ENCODE measurements at regions not wholly inside any gene's neighbourhood (a gene's known extent, or its start where the extent isn't known, plus 50 kb on each side); places are given as distances from the start of the nearest gene placed in this dataset.

- H3K4me3 ChIP-seq (ENCODE audit: low read length, poor library complexity, severe bottlenecking): no peak overlapping the region
- H3K36me3 ChIP-seq (ENCODE audit: insufficient read depth, low read length): no peaks in the 10 kb centered on the region
- H3K79me2 ChIP-seq (ENCODE audit: insufficient read depth, low read length): no peaks in the 10 kb centered on the region
- H4K20me1 ChIP-seq (ENCODE audit: insufficient read depth, low read length, poor library complexity, severe bottlenecking): no peaks in the 10 kb centered on the region
- TF ChIP-seq, protein P1, sequence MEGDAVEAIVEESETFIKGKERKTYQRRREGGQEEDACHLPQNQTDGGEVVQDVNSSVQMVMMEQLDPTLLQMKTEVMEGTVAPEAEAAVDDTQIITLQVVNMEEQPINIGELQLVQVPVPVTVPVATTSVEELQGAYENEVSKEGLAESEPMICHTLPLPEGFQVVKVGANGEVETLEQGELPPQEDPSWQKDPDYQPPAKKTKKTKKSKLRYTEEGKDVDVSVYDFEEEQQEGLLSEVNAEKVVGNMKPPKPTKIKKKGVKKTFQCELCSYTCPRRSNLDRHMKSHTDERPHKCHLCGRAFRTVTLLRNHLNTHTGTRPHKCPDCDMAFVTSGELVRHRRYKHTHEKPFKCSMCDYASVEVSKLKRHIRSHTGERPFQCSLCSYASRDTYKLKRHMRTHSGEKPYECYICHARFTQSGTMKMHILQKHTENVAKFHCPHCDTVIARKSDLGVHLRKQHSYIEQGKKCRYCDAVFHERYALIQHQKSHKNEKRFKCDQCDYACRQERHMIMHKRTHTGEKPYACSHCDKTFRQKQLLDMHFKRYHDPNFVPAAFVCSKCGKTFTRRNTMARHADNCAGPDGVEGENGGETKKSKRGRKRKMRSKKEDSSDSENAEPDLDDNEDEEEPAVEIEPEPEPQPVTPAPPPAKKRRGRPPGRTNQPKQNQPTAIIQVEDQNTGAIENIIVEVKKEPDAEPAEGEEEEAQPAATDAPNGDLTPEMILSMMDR (conservative IDR thresholded peaks at IDR 0.05; ENCODE audit: low read length): no peak
- TF ChIP-seq EZH2phosphoT487 (IDR thresholded peaks at IDR 0.05; ENCODE audit: borderline replicate concordance): no peak
- peaks cover 14% of the 10 kb centered on the region for H3K4me1 ChIP-seq (ENCODE audit: insufficient read depth, low read length, poor library complexity, severe bottlenecking)
- no peaks in the 10 kb centered on the region for H3F3A ChIP-seq (ENCODE audit: low read depth)
- H3K9me3 ChIP-seq (ENCODE audit: insufficient read depth, low read depth, low read length): no peaks in the 10 kb centered on the region
- peak overlapping the region; percentile 6 for H3K4me2 ChIP-seq (ENCODE audit: low read depth, low read length, poor library complexity, severe bottlenecking)
- no peaks in the 10 kb centered on the region for H3K9me2 ChIP-seq (replicated peaks; ENCODE audit: low read depth, low read length)
- no peak overlapping the region for H2AFZ ChIP-seq (ENCODE audit: low read length)
- H3K27me3 ChIP-seq (ENCODE audit: insufficient read depth, low read length, poor library complexity, severe bottlenecking): no peaks in the 10 kb centered on the region
- H3K9ac ChIP-seq (ENCODE audit: low read depth, low read length, poor library complexity, severe bottlenecking): no peak overlapping the region
Measured at GRCh38 chr2:234164493-234165413, 114.3 kb downstream of the SPP2 start.

DNA sequence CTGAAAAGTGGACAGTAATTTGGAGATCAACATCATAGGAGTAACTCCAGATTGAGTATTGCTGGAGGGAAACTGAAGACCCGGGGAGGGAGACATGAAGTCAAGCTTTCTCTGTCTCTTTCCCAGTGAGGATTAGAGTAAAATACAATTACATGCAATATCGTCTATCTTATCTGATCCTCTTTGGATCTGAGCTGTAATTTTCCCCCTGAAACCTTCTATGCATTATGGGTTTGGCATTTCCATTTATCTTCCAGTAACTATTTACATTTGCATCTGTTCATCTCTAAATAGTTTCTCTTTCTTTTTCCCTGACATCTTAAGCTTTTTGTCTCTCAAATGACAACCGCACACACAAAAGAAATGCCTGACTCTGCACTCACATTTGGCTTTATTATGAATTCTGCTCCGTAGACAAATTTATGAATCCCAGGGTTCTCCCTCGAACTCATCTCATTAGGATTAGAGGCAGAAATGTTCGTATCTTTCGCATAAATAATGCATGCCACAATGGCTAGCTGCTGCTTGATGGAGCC lies 113.1 kb downstream of the SPP2 start:
- H3K9me3 ChIP-seq (ENCODE audit: insufficient read depth, low read depth, low read length): no peaks in the 10 kb centered on the region
- TF ChIP-seq, protein P1 (conservative IDR thresholded peaks at IDR 0.05; ENCODE audit: low read length): no peak
- no peak for TF ChIP-seq EZH2phosphoT487 (IDR thresholded peaks at IDR 0.05; ENCODE audit: borderline replicate concordance)
- H3K9me2 ChIP-seq (replicated peaks; ENCODE audit: low read depth, low read length): no peaks in the 10 kb centered on the region
- H4K20me1 ChIP-seq (ENCODE audit: insufficient read depth, low read length, poor library complexity, severe bottlenecking): no peaks in the 10 kb centered on the region
- no peak overlapping the region for H3K9ac ChIP-seq (ENCODE audit: low read depth, low read length, poor library complexity, severe bottlenecking)
- no peaks in the 10 kb centered on the region for H3K27me3 ChIP-seq (ENCODE audit: insufficient read depth, low read length, poor library complexity, severe bottlenecking)
- H3K4me1 ChIP-seq (ENCODE audit: insufficient read depth, low read length, poor library complexity, severe bottlenecking): peaks cover 14% of the 10 kb centered on the region
- H3K36me3 ChIP-seq (ENCODE audit: insufficient read depth, low read length): no peaks in the 10 kb centered on the region
- no peak overlapping the region for H3K4me3 ChIP-seq (ENCODE audit: low read length, poor library complexity, severe bottlenecking)
- no peak overlapping the region for H2AFZ ChIP-seq (ENCODE audit: low read length)
- H3K4me2 ChIP-seq (ENCODE audit: low read depth, low read length, poor library complexity, severe bottlenecking): no peak overlapping the region
- no peaks in the 10 kb centered on the region for H3F3A ChIP-seq (ENCODE audit: low read depth)
- no peaks in the 10 kb centered on the region for H3K79me2 ChIP-seq (ENCODE audit: insufficient read depth, low read length)

- H3K9me3 ChIP-seq (ENCODE audit: insufficient read depth, low read depth, low read length): no peaks in the 10 kb centered on the region
- H3K4me2 ChIP-seq (ENCODE audit: low read depth, low read length, poor library complexity, severe bottlenecking): no peak overlapping the region
- H3K79me2 ChIP-seq (ENCODE audit: insufficient read depth, low read length): no peaks in the 10 kb centered on the region
- no peak overlapping the region for H3K9ac ChIP-seq (ENCODE audit: low read depth, low read length, poor library complexity, severe bottlenecking)
- no peaks in the 10 kb centered on the region for H3K9me2 ChIP-seq (replicated peaks; ENCODE audit: low read depth, low read length)
- no peaks in the 10 kb centered on the region for H3F3A ChIP-seq (ENCODE audit: low read depth)
- H2AFZ ChIP-seq (ENCODE audit: low read length): no peak overlapping the region
- no peaks in the 10 kb centered on the region for H3K36me3 ChIP-seq (ENCODE audit: insufficient read depth, low read length)
- no peaks in the 10 kb centered on the region for H4K20me1 ChIP-seq (ENCODE audit: insufficient read depth, low read length, poor library complexity, severe bottlenecking)
- no peaks in the 10 kb centered on the region for H3K27me3 ChIP-seq (ENCODE audit: insufficient read depth, low read length, poor library complexity, severe bottlenecking)
- no peak for TF ChIP-seq EZH2phosphoT487 (IDR thresholded peaks at IDR 0.05; ENCODE audit: borderline replicate concordance)
- TF ChIP-seq, protein P1 (conservative IDR thresholded peaks at IDR 0.05; ENCODE audit: low read length): no peak
- H3K4me3 ChIP-seq (ENCODE audit: low read length, poor library complexity, severe bottlenecking): no peak overlapping the region
- peaks cover 14% of the 10 kb centered on the region for H3K4me1 ChIP-seq (ENCODE audit: insufficient read depth, low read length, poor library complexity, severe bottlenecking)
Measured at GRCh38 chr2:234162861-234163260, 112.4 kb downstream of the SPP2 start.

All from Loucy (cell line).